ENCODE measurements at regions not wholly inside any gene's neighbourhood (a gene's known extent, or its start where the extent isn't known, plus 50 kb on each side); places are given as distances from the start of the nearest gene placed in this dataset.

DNA sequence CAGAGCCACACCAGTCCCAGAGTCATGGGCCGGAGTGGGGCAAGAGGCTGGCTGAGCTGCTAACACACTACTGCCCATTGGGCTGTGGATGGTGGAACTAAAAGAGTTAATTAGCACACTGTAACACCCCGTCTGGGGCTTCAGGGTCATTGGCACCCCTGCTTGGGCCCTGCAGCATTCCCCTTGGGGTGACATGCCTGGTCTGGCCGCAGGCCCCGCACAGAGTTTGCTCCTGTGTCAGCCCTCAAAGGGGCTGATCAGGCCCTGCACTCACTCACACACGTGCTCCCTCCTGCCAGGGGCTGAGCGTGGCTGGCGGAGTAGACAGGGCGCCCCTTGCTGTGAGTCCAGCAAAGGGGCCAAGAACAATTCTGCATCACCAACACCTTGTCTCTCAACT is 1499.6 kb upstream of the TMEM132C start:
- no peaks in the 10 kb centered on the region for H3F3A ChIP-seq (ENCODE audit: low read depth)
- no peaks in the 10 kb centered on the region for H3K4me1 ChIP-seq
- Mint-ChIP-seq H3K4me1 (no peaks in the 10 kb centered on the region), H3K36me3 (no peaks in the 10 kb centered on the region), H3K27me3 (ENCODE audit: insufficient read depth, low read depth) (peaks cover 3% of the 10 kb centered on the region), H3K9me3 (peaks cover 20% of the 10 kb centered on the region), H3K27ac (no peak overlapping the region), H3K4me3 (no peak overlapping the region)
- H3K79me2 ChIP-seq (ENCODE audit: low read depth): no peaks in the 10 kb centered on the region
- H3K27ac ChIP-seq: no peak overlapping the region
- DNase-seq (ENCODE audit: low spot score): no peak
- no peak overlapping the region for H3K4me3 ChIP-seq
- H2AFZ ChIP-seq (replicated peaks): no peak overlapping the region
- H3K36me3 ChIP-seq: no peaks in the 10 kb centered on the region
- no peaks in the 10 kb centered on the region for H3K9me3 ChIP-seq (ENCODE audit: low read depth)
- H3K4me2 ChIP-seq: no peak overlapping the region
- H4K20me1 ChIP-seq (ENCODE audit: low read depth): no peaks in the 10 kb centered on the region
- TF ChIP-seq EZH2phosphoT487 (IDR thresholded peaks at IDR 0.05) (no peak), EZH2 (IDR thresholded peaks at IDR 0.05) (no peak)
- TF ChIP-seq, protein P1, sequence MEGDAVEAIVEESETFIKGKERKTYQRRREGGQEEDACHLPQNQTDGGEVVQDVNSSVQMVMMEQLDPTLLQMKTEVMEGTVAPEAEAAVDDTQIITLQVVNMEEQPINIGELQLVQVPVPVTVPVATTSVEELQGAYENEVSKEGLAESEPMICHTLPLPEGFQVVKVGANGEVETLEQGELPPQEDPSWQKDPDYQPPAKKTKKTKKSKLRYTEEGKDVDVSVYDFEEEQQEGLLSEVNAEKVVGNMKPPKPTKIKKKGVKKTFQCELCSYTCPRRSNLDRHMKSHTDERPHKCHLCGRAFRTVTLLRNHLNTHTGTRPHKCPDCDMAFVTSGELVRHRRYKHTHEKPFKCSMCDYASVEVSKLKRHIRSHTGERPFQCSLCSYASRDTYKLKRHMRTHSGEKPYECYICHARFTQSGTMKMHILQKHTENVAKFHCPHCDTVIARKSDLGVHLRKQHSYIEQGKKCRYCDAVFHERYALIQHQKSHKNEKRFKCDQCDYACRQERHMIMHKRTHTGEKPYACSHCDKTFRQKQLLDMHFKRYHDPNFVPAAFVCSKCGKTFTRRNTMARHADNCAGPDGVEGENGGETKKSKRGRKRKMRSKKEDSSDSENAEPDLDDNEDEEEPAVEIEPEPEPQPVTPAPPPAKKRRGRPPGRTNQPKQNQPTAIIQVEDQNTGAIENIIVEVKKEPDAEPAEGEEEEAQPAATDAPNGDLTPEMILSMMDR (IDR thresholded peaks at IDR 0.05): no peak
- H3K9ac ChIP-seq: no peak overlapping the region
- H3K27me3 ChIP-seq: no peaks in the 10 kb centered on the region

DNA sequence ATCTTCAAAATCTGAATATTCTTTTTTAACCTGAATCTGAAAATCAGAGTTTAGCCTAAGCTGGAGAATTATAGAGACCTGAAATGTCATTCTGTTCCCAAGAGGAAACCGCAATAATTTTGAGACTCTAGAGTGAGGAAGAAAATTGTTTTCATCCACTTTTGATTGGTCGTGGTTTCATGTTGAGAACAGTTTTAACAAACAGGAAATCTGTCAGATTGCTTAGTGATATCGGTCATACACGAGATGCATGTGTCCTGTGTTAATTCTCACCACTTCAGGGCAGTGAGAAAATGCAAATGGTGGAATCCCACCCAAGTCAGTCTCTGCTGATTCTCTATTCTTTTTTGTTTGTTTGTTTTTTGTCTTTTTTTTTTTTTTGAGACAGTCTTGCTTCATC is 1498.5 kb upstream of the TMEM132C start:
- Histone ChIP-seq H3K9me3 (ENCODE audit: low read depth) (no peaks in the 10 kb centered on the region), H2AFZ (replicated peaks) (no peak overlapping the region), H3K4me2 (no peak overlapping the region), H3K4me3 (no peak overlapping the region), H3K36me3 (no peaks in the 10 kb centered on the region), H4K20me1 (ENCODE audit: low read depth) (no peaks in the 10 kb centered on the region), H3K79me2 (ENCODE audit: low read depth) (no peaks in the 10 kb centered on the region), H3K9ac (no peak overlapping the region), H3F3A (ENCODE audit: low read depth) (no peaks in the 10 kb centered on the region), H3K27ac (no peak overlapping the region), H3K27me3 (no peaks in the 10 kb centered on the region), H3K4me1 (no peaks in the 10 kb centered on the region)
- no peaks in the 10 kb centered on the region for H3K4me1 Mint-ChIP-seq
- H3K27me3 Mint-ChIP-seq (ENCODE audit: insufficient read depth, low read depth): peaks cover 3% of the 10 kb centered on the region
- peaks cover 14% of the 10 kb centered on the region for H3K9me3 Mint-ChIP-seq
- no peaks in the 10 kb centered on the region for H3K36me3 Mint-ChIP-seq
- TF ChIP-seq, protein P1 (IDR thresholded peaks at IDR 0.05): no peak
- TF ChIP-seq EZH2phosphoT487 (IDR thresholded peaks at IDR 0.05) (no peak), EZH2 (IDR thresholded peaks at IDR 0.05) (no peak)
- no peak overlapping the region for H3K27ac Mint-ChIP-seq
- no peak overlapping the region for H3K4me3 Mint-ChIP-seq
- no peak for DNase-seq (ENCODE audit: low spot score)

DNA sequence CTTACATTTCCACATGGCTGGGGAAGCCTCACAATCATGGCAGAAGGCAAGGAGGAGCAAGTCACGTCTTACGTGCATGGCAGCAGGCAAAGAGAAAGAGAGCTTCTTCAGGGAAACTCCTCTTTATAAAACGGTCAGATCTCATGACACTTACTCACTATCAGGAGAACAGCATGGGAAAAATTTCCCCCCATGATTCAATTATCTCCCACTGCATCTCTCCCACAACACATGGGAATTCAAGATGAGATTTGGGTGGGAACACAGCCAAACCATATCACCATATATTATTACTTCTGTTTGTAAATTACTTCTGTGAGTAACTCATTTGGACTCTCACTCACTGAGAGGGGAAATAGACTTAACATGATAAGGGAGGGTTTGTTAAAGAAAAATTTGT is 1496.8 kb upstream of the TMEM132C start:
- Histone ChIP-seq H3K4me3 (no peak overlapping the region), H3K27me3 (no peaks in the 10 kb centered on the region), H3K4me2 (no peak overlapping the region), H3K36me3 (no peaks in the 10 kb centered on the region), H3K9me3 (ENCODE audit: low read depth) (no peaks in the 10 kb centered on the region), H3K9ac (no peak overlapping the region), H2AFZ (replicated peaks) (no peak overlapping the region), H3F3A (ENCODE audit: low read depth) (no peaks in the 10 kb centered on the region), H3K79me2 (ENCODE audit: low read depth) (no peaks in the 10 kb centered on the region), H3K4me1 (no peaks in the 10 kb centered on the region), H3K27ac (no peak overlapping the region), H4K20me1 (ENCODE audit: low read depth) (no peaks in the 10 kb centered on the region)
- TF ChIP-seq EZH2 (IDR thresholded peaks at IDR 0.05) (no peak), EZH2phosphoT487 (IDR thresholded peaks at IDR 0.05) (no peak)
- TF ChIP-seq, protein P1 (IDR thresholded peaks at IDR 0.05): no peak
- DNase-seq (ENCODE audit: low spot score): no peak
- no peaks in the 10 kb centered on the region for H3K36me3 Mint-ChIP-seq
- H3K9me3 Mint-ChIP-seq: peaks cover 5% of the 10 kb centered on the region
- H3K4me1 Mint-ChIP-seq: no peaks in the 10 kb centered on the region
- H3K27me3 Mint-ChIP-seq (ENCODE audit: insufficient read depth, low read depth): peaks cover 4% of the 10 kb centered on the region
- no peak overlapping the region for H3K27ac Mint-ChIP-seq
- no peak overlapping the region for H3K4me3 Mint-ChIP-seq
